OCI-LY7 (cell line): ENCODE measurements at regions not wholly inside any gene's neighbourhood (a gene's known extent, or its start where the extent isn't known, plus 50 kb on each side); places are given as distances from the start of the nearest gene placed in this dataset.

Source experiments
- CTCF ChIP-seq: fragments of 200-600 bp; sonication (generic); conservative IDR thresholded peaks from 2 replicates; pipeline ENCODE4 v1.5.1; 2014; ENCODE audit warnings: mild to moderate bottlenecking, antibody characterized with exemption, low read length, moderate library complexity, mixed read lengths
- EZH2phosphoT487 ChIP-seq: fragments of 200-600 bp; sonication (generic); IDR thresholded peaks from 2 replicates; pipeline ENCODE4 v1.6.1; 2018; ENCODE audit warnings: low read depth, borderline replicate concordance, mild to moderate bottlenecking, mixed run types, antibody characterized with exemption, low read length, moderate library complexity, mixed read lengths

- no peak for TF ChIP-seq CTCF
- no peak for TF ChIP-seq EZH2phosphoT487
These were observed 95.0 kb upstream of the CCDC68 start for GRCh38 chr18:55054021-55054990.
